Naive thymus-derived CD4-positive, alpha-beta T cell (primary cell): ENCODE measurements at regions not wholly inside any gene's neighbourhood (a gene's known extent, or its start where the extent isn't known, plus 50 kb on each side); places are given as distances from the start of the nearest gene placed in this dataset.
A peak's percentile ranks its signal among the peaks of the same experiment; 100 is the strongest.

Source experiments
- ATAC-seq: fragments of 150-1000 bp; cut with Tn5 transposase; 2 replicates; pipeline ENCODE4 v1.10.0; 2021; ENCODE audit warnings: mild to moderate bottlenecking, moderate library complexity
- CTCF ChIA-PET: fragments of 350-600 bp; sonication (Branson Sonifier 250); formaldehyde crosslinking; loops from one replicate; lab custom pipeline; 2021; ENCODE audit warnings: antibody characterized with exemption; lab: Charles Lee
- POLR2A ChIA-PET: fragments of 350-600 bp; sonication (Branson Sonifier 250); formaldehyde crosslinking; loops from one replicate; lab custom pipeline; 2021; ENCODE audit warnings: antibody characterized with exemption, inconsistent platforms; lab: Charles Lee
- DNase-seq, 9 donors: peaks; one replicate each; pipeline versions ENCODE4 v3.0.0 to v3.0.0-alpha.2; 2020 to 2022; ENCODE audit warnings: mixed read lengths in 1 of 9
- H3K27ac ChIP-seq: one replicate; pipeline ENCODE4 v1.7.0; 2013; ENCODE audit warnings: mild to moderate bottlenecking, low read depth, low read length, moderate library complexity
- H3K27me3 ChIP-seq, 2 donors: one replicate each; pipeline ENCODE4 v1.7.0; 2013; ENCODE audit warnings: low read length in 2 of 2, mild to moderate bottlenecking in 2 of 2, moderate library complexity in 2 of 2; ENCODE audit not compliant: control insufficient read depth in 2 of 2, insufficient read depth in 2 of 2
- H3K36me3 ChIP-seq, 3 experiments: 1 replicate in 2 of 3; 2 replicates in 1 of 3; pipeline ENCODE4 v1.7.0; 2013; ENCODE audit warnings: low read length in 3 of 3, mild to moderate bottlenecking in 3 of 3, moderate library complexity in 1 of 3; ENCODE audit not compliant: insufficient read depth in 3 of 3, control insufficient read depth in 2 of 3
- H3K4me1 ChIP-seq, 2 donors: one replicate each; pipeline ENCODE4 v1.7.0; 2013; ENCODE audit warnings: low read length in 2 of 2, mild to moderate bottlenecking in 2 of 2, moderate library complexity in 1 of 2; ENCODE audit not compliant: control insufficient read depth in 2 of 2, insufficient read depth in 2 of 2
- H3K4me3 ChIP-seq: 2 replicates; pipeline ENCODE4 v1.7.0; 2013; ENCODE audit warnings: mild to moderate bottlenecking, low read length
- H3K9me3 ChIP-seq, 3 experiments: 1 replicate in 2 of 3; 2 replicates in 1 of 3; pipeline ENCODE4 v1.7.0; 2013; ENCODE audit warnings: low read length in 3 of 3; ENCODE audit not compliant: control insufficient read depth in 2 of 3
- H3K27ac Mint-ChIP-seq, 9 donors: one replicate each; pipeline ENCODE4 v1.8.0; 2020 to 2022; ENCODE audit warnings: mixed read lengths in 9 of 9, mild to moderate bottlenecking in 8 of 9, moderate library complexity in 5 of 9, inconsistent platforms in 2 of 9
- H3K27me3 Mint-ChIP-seq, 5 donors: one replicate each; pipeline ENCODE4 v1.8.0; 2021 to 2022; ENCODE audit warnings: mixed read lengths in 5 of 5, mild to moderate bottlenecking in 1 of 5
- H3K36me3 Mint-ChIP-seq, 5 donors: one replicate each; pipeline ENCODE4 v1.8.0; 2020 to 2022; ENCODE audit warnings: mixed read lengths in 5 of 5, mild to moderate bottlenecking in 3 of 5, inconsistent platforms in 1 of 5
- H3K4me1 Mint-ChIP-seq, 7 donors: one replicate each; pipeline ENCODE4 v1.8.0; 2020 to 2022; ENCODE audit warnings: mixed read lengths in 7 of 7, mild to moderate bottlenecking in 3 of 7, inconsistent platforms in 1 of 7
- H3K4me3 Mint-ChIP-seq, 10 donors: one replicate each; pipeline ENCODE4 v1.8.0; 2020 to 2022; ENCODE audit warnings: mild to moderate bottlenecking in 10 of 10, mixed read lengths in 10 of 10, moderate library complexity in 6 of 10, inconsistent platforms in 2 of 10
- H3K9me3 Mint-ChIP-seq, 11 donors: one replicate each; pipeline ENCODE4 v1.8.0; 2020 to 2022; ENCODE audit warnings: mixed read lengths in 11 of 11, mild to moderate bottlenecking in 4 of 11, inconsistent platforms in 1 of 11, moderate library complexity in 1 of 11
- intact Hi-C, 2 donors: fragments of 100-400 bp; cut with micrococcal nuclease; formaldehyde crosslinking; loops; one replicate each; pipeline ENCODE4 v1.15.1; 2023

- ChIA-PET CTCF (no interaction called here), POLR2A (no interaction called here)
- Histone ChIP-seq H3K4me1 (no peaks in the 10 kb centered on the region), H3K27ac (no peak overlapping the region), H3K27me3 (no peaks in the 10 kb centered on the region), H3K4me3 (no peak overlapping the region), H3K9me3 (peaks cover 0 to under 1% (median 0%) of the 10 kb centered on the region in 3 experiments), H3K36me3 (no peaks in the 10 kb centered on the region)
- ATAC-seq (no peak), DNase-seq (peak in 1 of 9 donors; percentile 14)
- peaks cover 0 to 6% (median 2%) of the 10 kb centered on the region in 5 donors for H3K27me3 Mint-ChIP-seq
- H3K9me3 Mint-ChIP-seq = peaks cover 0 to 10% (median 3%) of the 10 kb centered on the region in 11 donors
- no peak overlapping the region for H3K4me3 Mint-ChIP-seq
- H3K27ac Mint-ChIP-seq = no peak overlapping the region
- intact Hi-C loops = no loop called here
- peaks cover 0 to 6% (median 0%) of the 10 kb centered on the region in 7 donors for H3K4me1 Mint-ChIP-seq
- H3K36me3 Mint-ChIP-seq = peaks cover 0 to 5% (median 0%) of the 10 kb centered on the region in 5 donors
These were observed 60.0 kb downstream of the MYEOV start for GRCh38 chr11:69353696-69354544.

DNA sequence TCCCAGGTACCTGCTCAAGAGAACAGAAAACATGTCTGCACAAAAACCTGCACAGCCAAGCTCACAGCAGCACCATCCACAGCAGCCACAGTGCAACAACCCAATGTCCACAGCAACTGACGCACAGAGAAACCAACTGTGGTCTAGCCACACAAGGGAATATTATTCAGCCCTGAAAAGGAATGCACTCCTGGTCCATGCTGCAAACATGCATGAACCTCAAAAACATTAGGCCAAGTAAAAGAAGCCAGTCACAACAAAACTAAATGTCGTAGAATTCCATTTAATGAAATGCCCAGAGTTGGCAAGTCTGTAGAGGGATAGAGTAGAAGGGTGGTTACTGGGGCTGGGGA lies 60.6 kb downstream of the MYEOV start:
- intact Hi-C loops = no loop called here
- H3K4me3 Mint-ChIP-seq = no peak overlapping the region
- peak in 1 of 9 donors; percentile 13 for DNase-seq
- H3K27ac ChIP-seq = no peak overlapping the region
- H3K27me3 ChIP-seq = no peaks in the 10 kb centered on the region
- peaks cover 0 to 3% (median 0%) of the 10 kb centered on the region in 5 donors for H3K36me3 Mint-ChIP-seq
- ChIA-PET POLR2A (no interaction called here), CTCF (no interaction called here)
- ATAC-seq = no peak
- H3K4me1 ChIP-seq = no peaks in the 10 kb centered on the region
- peaks cover 0 to 6% (median 0%) of the 10 kb centered on the region in 7 donors for H3K4me1 Mint-ChIP-seq
- no peaks in the 10 kb centered on the region for H3K36me3 ChIP-seq
- peaks cover 0 to 10% (median 3%) of the 10 kb centered on the region in 11 donors for H3K9me3 Mint-ChIP-seq
- H3K27me3 Mint-ChIP-seq = peaks cover 0 to 6% (median 2%) of the 10 kb centered on the region in 5 donors
- peaks cover 0 to under 1% (median 0%) of the 10 kb centered on the region in 3 experiments for H3K9me3 ChIP-seq
- no peak overlapping the region for H3K27ac Mint-ChIP-seq
- H3K4me3 ChIP-seq = no peak overlapping the region

DNA sequence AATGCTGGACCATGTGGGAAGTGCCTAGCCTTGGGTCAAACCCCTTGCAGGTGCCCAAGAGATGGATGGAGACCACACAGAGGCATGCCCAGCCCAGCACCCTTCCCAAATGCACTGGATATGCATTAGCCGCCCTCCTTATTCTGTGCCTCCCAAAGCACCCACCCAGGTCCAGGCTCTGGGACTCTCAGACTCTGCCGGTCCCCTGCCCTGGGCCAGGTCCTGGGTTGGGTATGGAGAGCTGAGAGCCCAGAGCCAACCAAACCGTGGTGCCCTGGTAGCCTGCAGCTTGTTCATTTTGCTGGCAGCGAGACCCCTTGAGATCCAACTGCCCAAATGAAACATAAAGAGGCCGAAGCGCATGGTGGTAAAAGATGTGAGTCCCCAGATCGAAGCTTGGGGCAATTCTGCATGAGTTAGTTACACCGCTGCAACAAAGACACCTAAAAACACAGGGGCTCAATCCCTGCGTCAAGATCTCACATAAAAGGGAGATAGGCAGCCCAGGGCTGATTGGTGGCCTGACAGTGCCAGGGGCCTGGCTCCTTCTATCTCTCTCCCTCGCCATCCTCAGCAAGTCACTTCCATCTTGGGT lies 61.5 kb downstream of the MYEOV start:
- Mint-ChIP-seq H3K27ac (no peak overlapping the region), H3K27me3 (peaks cover 0 to 3% (median 0%) of the 10 kb centered on the region in 5 donors), H3K9me3 (peaks cover 0 to 12% (median 0%) of the 10 kb centered on the region in 11 donors), H3K4me3 (no peak overlapping the region), H3K4me1 (peaks cover 0 to 6% (median 0%) of the 10 kb centered on the region in 7 donors), H3K36me3 (no peaks in the 10 kb centered on the region)
- POLR2A ChIA-PET = no interaction called here
- intact Hi-C loops = no loop called here
- Histone ChIP-seq H3K36me3 (no peaks in the 10 kb centered on the region), H3K27me3 (no peaks in the 10 kb centered on the region), H3K4me1 (no peaks in the 10 kb centered on the region), H3K9me3 (peaks cover 0 to 9% (median 0%) of the 10 kb centered on the region in 3 experiments), H3K27ac (no peak overlapping the region), H3K4me3 (no peak overlapping the region)
- ATAC-seq = no peak
- DNase-seq = peak in 1 of 9 donors; percentile 17
- CTCF ChIA-PET = no interaction called here

DNA sequence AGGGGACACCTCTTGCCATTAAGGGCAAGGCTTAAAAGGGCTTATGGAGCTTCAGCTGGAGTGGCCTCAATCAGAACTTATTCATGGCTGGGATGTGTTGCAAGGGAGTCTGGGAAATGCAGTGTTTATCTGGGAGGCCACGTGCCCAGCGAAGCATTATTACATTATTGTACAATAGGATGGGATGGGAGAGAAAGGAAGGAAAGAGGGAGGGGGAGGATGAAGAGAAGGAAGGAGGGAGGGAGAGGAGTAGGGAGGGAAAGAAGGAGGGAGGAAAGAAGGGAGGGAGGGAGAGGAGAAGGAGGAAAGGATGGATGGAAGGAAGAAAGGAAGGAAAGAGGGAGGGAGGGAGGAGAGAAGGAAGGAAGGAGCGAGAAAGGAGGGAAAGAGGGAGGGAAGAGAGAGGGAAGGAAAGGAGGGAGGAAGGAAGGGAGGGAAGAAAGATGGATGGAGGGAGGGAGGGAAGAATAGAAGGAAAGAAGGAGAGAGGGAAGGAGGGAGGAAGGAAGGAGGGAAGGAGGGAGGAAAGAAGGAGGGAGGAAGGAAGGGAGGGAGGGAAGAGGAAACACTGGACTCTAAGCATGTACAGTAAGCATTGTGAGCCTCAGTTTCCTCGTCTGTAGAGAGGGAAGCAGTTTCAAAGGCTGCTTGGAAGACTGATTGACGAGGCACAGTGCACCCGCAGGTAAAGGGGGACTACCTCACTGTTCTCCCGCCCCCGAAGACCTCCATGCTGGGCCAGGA lies 62.2 kb downstream of the MYEOV start:
- Mint-ChIP-seq H3K4me3 (no peak overlapping the region), H3K36me3 (no peaks in the 10 kb centered on the region), H3K9me3 (peaks cover 0 to 12% (median 0%) of the 10 kb centered on the region in 11 donors), H3K27me3 (peaks cover 0 to 3% (median 0%) of the 10 kb centered on the region in 5 donors), H3K27ac (no peak overlapping the region), H3K4me1 (peaks cover 0 to 6% (median 0%) of the 10 kb centered on the region in 7 donors)
- peak in 1 of 9 donors; percentile 15 for DNase-seq
- Histone ChIP-seq H3K4me3 (no peak overlapping the region), H3K27ac (no peak overlapping the region), H3K9me3 (peaks cover 0 to 9% (median 0%) of the 10 kb centered on the region in 3 experiments), H3K36me3 (no peaks in the 10 kb centered on the region), H3K4me1 (no peaks in the 10 kb centered on the region), H3K27me3 (no peaks in the 10 kb centered on the region)
- ChIA-PET POLR2A (no interaction called here), CTCF (no interaction called here)
- ATAC-seq = no peak
- intact Hi-C loops = no loop called here

DNA sequence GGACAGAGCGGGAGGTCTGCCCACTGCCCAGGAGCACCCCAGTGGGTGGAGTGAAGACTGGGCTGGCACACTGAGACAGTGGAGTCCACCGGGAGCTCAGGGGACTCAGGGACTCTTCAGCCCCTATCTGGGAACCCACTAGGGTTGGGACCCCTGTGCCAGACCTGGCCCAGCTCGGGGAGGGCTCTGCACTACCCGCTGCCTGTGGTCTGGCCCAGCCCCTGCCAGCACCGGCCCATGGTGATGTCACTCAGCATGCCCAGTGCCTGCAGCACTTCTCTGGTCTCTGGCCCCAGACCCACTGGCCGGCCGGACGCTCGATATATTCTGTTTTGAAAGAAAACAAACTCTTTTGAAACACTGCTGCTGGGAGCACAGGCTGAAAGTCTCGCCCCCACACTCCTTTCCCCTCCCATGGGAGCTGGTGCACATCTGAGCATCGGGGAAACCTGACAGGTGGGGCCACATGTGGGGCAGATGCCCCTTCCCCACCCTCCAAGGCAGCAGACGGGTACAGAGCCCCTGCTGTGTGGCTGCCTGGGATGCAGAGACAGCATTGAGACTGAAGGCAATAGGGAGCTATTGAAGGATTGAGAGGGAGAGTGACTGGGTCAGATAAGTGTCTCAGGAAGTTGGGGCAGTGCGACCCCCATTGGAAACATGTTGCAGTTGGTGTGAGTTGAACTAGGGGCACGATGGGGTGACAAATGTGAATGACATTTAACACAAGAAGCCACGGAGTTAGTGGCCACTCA lies 62.9 kb downstream of the MYEOV start:
- no peaks in the 10 kb centered on the region for H3K36me3 ChIP-seq
- POLR2A ChIA-PET = no interaction called here
- Mint-ChIP-seq H3K27ac (peak overlapping the region in 1 of 9 donors; percentile 70), H3K27me3 (peaks cover 0 to 3% (median 0%) of the 10 kb centered on the region in 5 donors), H3K9me3 (peaks cover 0 to 12% (median 0%) of the 10 kb centered on the region in 11 donors), H3K4me3 (no peak overlapping the region), H3K36me3 (no peaks in the 10 kb centered on the region), H3K4me1 (peaks cover 0 to 6% (median 0%) of the 10 kb centered on the region in 7 donors)
- peaks cover 0 to 9% (median 0%) of the 10 kb centered on the region in 3 experiments for H3K9me3 ChIP-seq
- CTCF ChIA-PET = interaction anchor here (0.6 kb wide), 1 partner anchor 59 kb away, joined by 3 read pairs; no protein-coding TSS in a partner anchor
- H3K4me1 ChIP-seq = no peaks in the 10 kb centered on the region
- intact Hi-C loops = no loop called here
- H3K27ac ChIP-seq = no peak overlapping the region
- peak in 1 of 9 donors; percentile 8 for DNase-seq
- no peak overlapping the region for H3K4me3 ChIP-seq
- no peaks in the 10 kb centered on the region for H3K27me3 ChIP-seq
- no peak for ATAC-seq
